NCI-H128 (cell line): ENCODE measurements at regions not wholly inside any gene's neighbourhood (a gene's known extent, or its start where the extent isn't known, plus 50 kb on each side); places are given as distances from the start of the nearest gene placed in this dataset.
A peak's percentile ranks its signal among the peaks of the same experiment; 100 is the strongest.
"Not testable (repeated sequence)": the region's sequence is repeated elsewhere in the genome, so short reads cannot be mapped to it uniquely, and the experiment has no call there.

Source experiments
- DNase-seq: peaks from one replicate; lab custom pipeline; 2025; ENCODE audit not compliant: unreplicated experiment; lab: John Stamatoyannopoulos, UW

GRCh38 chr7:96562458-96562857 is 147.2 kb downstream of the SEM1 start:
- DNase-seq: no peak

GRCh38 chr7:96561892-96562291 is 147.8 kb downstream of the SEM1 start:
- DNase-seq: no peak

GRCh38 chr7:96558530-96558929 is 151.1 kb downstream of the SEM1 start:
- DNase-seq: no peak

- no peak for DNase-seq
Observed at GRCh38 chr7:96558093-96558492, 151.6 kb downstream of the SEM1 start.

- DNase-seq: not testable (repeated sequence)
Observed at GRCh38 chr7:96557598-96557997, 152.0 kb downstream of the SEM1 start.

- no peak for DNase-seq
Observed at GRCh38 chr7:96548664-96549063, 161.0 kb downstream of the SEM1 start.

- peak; percentile 56 for DNase-seq
Observed at GRCh38 chr7:96547371-96547811, 162.3 kb downstream of the SEM1 start.

GRCh38 chr7:96546426-96546825 is 163.2 kb downstream of the SEM1 start:
- no peak for DNase-seq

- DNase-seq: no peak
Observed at GRCh38 chr7:96539471-96539870, 170.2 kb downstream of the SEM1 start.

GRCh38 chr7:96538632-96539031 is 171.0 kb downstream of the SEM1 start:
- DNase-seq: no peak

- DNase-seq: no peak
Observed at GRCh38 chr7:96534221-96534620, 175.4 kb downstream of the SEM1 start.

GRCh38 chr7:96532428-96532935 is 177.2 kb downstream of the SEM1 start:
- DNase-seq: no peak

GRCh38 chr7:96531331-96531730 is 178.3 kb downstream of the SEM1 start:
- no peak for DNase-seq

- no peak for DNase-seq
Observed at GRCh38 chr7:96530786-96531185, 178.9 kb downstream of the SEM1 start.

GRCh38 chr7:96527133-96527827 is 182.4 kb downstream of the SEM1 start:
- no peak for DNase-seq

- no peak for DNase-seq
Observed at GRCh38 chr7:96526496-96526895, 183.2 kb downstream of the SEM1 start.

GRCh38 chr7:96521068-96521894 is 188.4 kb downstream of the SEM1 start:
- DNase-seq: no peak

- DNase-seq: no peak
Observed at GRCh38 chr7:96508371-96508770, 186.5 kb upstream of the SLC25A13 start.

GRCh38 chr7:96503597-96503996 is 181.7 kb upstream of the SLC25A13 start:
- DNase-seq: no peak

GRCh38 chr7:96501318-96501717 is 179.4 kb upstream of the SLC25A13 start:
- no peak for DNase-seq

- no peak for DNase-seq
Observed at GRCh38 chr7:96499532-96499931, 177.6 kb upstream of the SLC25A13 start.

GRCh38 chr7:96497567-96497966 is 175.7 kb upstream of the SLC25A13 start:
- DNase-seq: no peak
